Heart right ventricle (tissue), 16 donors: ENCODE measurements at regions not wholly inside any gene's neighbourhood (a gene's known extent, or its start where the extent isn't known, plus 50 kb on each side); places are given as distances from the start of the nearest gene placed in this dataset.

Experiments
- ATAC-seq, 8 donors: fragments of 200-7000 bp; cut with Tn5 transposase; one replicate each; pipeline ENCODE4 v1.9.1; 2020; ENCODE audit warnings: mild to moderate bottlenecking in 8 of 8, moderate library complexity in 8 of 8, moderate number of reproducible peaks in 1 of 8
- DNase-seq, 2 donors: peaks; one replicate each; pipeline ENCODE4 v3.0.0-alpha.2; 2020
- H3K27ac ChIP-seq, 10 donors: fragments of 200-600 bp; sonication (generic) in 2 of 10; one replicate each; pipeline versions ENCODE4 v1.5.0 to v1.8.0; 2020 to 2022; ENCODE audit warnings: mild to moderate bottlenecking in 3 of 10
- H3K27me3 ChIP-seq, 7 donors: fragments of 200-600 bp; one replicate each; pipeline ENCODE4 v1.8.0; 2021 to 2022; ENCODE audit warnings: mild to moderate bottlenecking in 2 of 7
- H3K36me3 ChIP-seq, 9 donors: fragments of 200-600 bp; sonication (generic) in 1 of 9; one replicate each; pipeline versions ENCODE4 v1.5.0 to v1.8.0; 2020 to 2022; ENCODE audit warnings: mild to moderate bottlenecking in 2 of 9
- H3K4me1 ChIP-seq, 9 donors: fragments of 200-600 bp; sonication (generic) in 1 of 9; one replicate each; pipeline versions ENCODE4 v1.5.0 to v1.8.0; 2020 to 2022; ENCODE audit warnings: mild to moderate bottlenecking in 4 of 9
- H3K4me3 ChIP-seq, 10 donors: fragments of 200-600 bp; sonication (generic) in 2 of 10; one replicate each; pipeline versions ENCODE4 v1.5.0 to v1.8.0; 2020 to 2022; ENCODE audit warnings: mild to moderate bottlenecking in 7 of 10, moderate library complexity in 2 of 10
- H3K9me3 ChIP-seq, 11 donors: fragments of 200-600 bp in 10 of 11; sonication (generic) in 2 of 11; one replicate each; pipeline versions ENCODE4 v1.5.0 to v1.8.0; 2013 to 2022; ENCODE audit warnings: mild to moderate bottlenecking in 2 of 11, control low read depth in 1 of 11, moderate library complexity in 1 of 11
- CTCF ChIP-seq, 9 donors: fragments of 200-600 bp; sonication (generic) in 2 of 9; IDR thresholded peaks; one replicate each; pipeline versions ENCODE4 v1.5.0 to v1.8.0; 2021 to 2022; ENCODE audit warnings: antibody characterized with exemption in 9 of 9, mild to moderate bottlenecking in 5 of 9, moderate library complexity in 1 of 9
- WGBS, 2 donors: extraction: QIAGEN DNeasy Blood & Tissue Kit; methylation state at CpG; one replicate each; pipeline ENCODE4 v1.1.7; 2013; ENCODE audit warnings: inconsistent platforms in 1 of 2; 5-methylcytosine and 5-hydroxymethylcytosine counted together
- intact Hi-C, 10 donors: fragments of 100-400 bp; cut with DNase I; formaldehyde crosslinking; loops; one replicate each; pipeline versions ENCODE4 v1.11.1 to v1.14.2; 2022
- donor health status: Arrhythmogenic right ventricular cardiomyopathy.
- donor health status: ischemic (EF 13 %, LVEDD 7.1; RV severe dilation, severe dysfunction).
- donor health status: healthy with polysubstance abuse.
- donor health status: DM: no; HTN: yes; CAD: no.
- donor health status: DM: no; HTN: no; CAD: no.
- donor health status: ischemic (EF 25% LVEDD 6.9; RV normal size, moderate dysfunction).
- donor health status: ischemic (EF 25% LVEDD 5.7; RV mildly dilated, moderate dysfunction).
- donor health status: healthy.
- donor health status: DM: yes; HTN: yes; CAD: no.
- donor health status: Ischemic cardiomyopathy.
- donor health status: ischemic (EF 35%, LVEDD 5.7; RV mildly dilated, moderate dysfunction).
- donor health status: nonischemic (EF 11% LVEDD 7.7; RV severe dilation, severe dysfunction).
- donor health status: DM: yes; HTN: yes; CAD: no.
- donor health status: PGD.
- donor health status: ischemic (EF 29% LVEDD 5.4; RV normal size, mild dysfunction).
- donor health status: nonischemic (EF 23%, LVEDD 6.1; RV moderate dilation, normal function).

GRCh38 chr10:28937959-28938358 is 260.6 kb downstream of the BAMBI start:
- intact Hi-C loops, result no loop called here
- no peak overlapping the region for H3K4me3 ChIP-seq
- no peaks in the 10 kb centered on the region for H3K9me3 ChIP-seq
- H3K27ac ChIP-seq, result no peak overlapping the region
- peaks cover 0 to 27% (median 7%) of the 10 kb centered on the region in 9 donors for H3K4me1 ChIP-seq
- H3K27me3 ChIP-seq, result no peaks in the 10 kb centered on the region
- no peak for TF ChIP-seq CTCF (IDR thresholded peaks at IDR 0.05)
- H3K36me3 ChIP-seq, result no peaks in the 10 kb centered on the region
- DNase-seq (no peak), ATAC-seq (no peak)
- 91 to 96% methylated on average over 7 of the region's 7 CpGs for WGBS, 2 donors

GRCh38 chr10:28938745-28939144 is 261.4 kb downstream of the BAMBI start:
- DNase-seq (no peak), ATAC-seq (peak in 1 of 8 donors; percentile 55)
- Histone ChIP-seq H3K27ac (no peak overlapping the region), H3K4me3 (no peak overlapping the region), H3K27me3 (no peaks in the 10 kb centered on the region), H3K9me3 (no peaks in the 10 kb centered on the region), H3K4me1 (peaks cover 0 to 27% (median 7%) of the 10 kb centered on the region in 9 donors), H3K36me3 (no peaks in the 10 kb centered on the region)
- no peak for TF ChIP-seq CTCF (IDR thresholded peaks at IDR 0.05)
- intact Hi-C loops, result no loop called here
- WGBS, 2 donors, result 44 to 55% methylated on average over 1 of the region's 1 CpG

GRCh38 chr10:28939281-28940157 is 262.2 kb downstream of the BAMBI start:
- peak in 3 of 9 donors; percentile 10 to 28 (median 20) for TF ChIP-seq CTCF (IDR thresholded peaks at IDR 0.05)
- 55 to 63% methylated on average over 29 of the region's 29 CpGs for WGBS, 2 donors
- peak; percentile 64 to 93 (median 80) for ATAC-seq
- Histone ChIP-seq H3K4me3 (peak overlapping the region in 1 of 10 donors; percentile 11), H3K36me3 (no peaks in the 10 kb centered on the region), H3K27ac (no peak overlapping the region), H3K4me1 (peaks cover 0 to 27% (median 7%) of the 10 kb centered on the region in 9 donors), H3K27me3 (no peaks in the 10 kb centered on the region), H3K9me3 (peaks cover 0 to 7% (median 0%) of the 10 kb centered on the region in 11 donors)
- DNase-seq, result peak; percentile 21 to 37
- intact Hi-C loops, result no loop called here

GRCh38 chr10:28940158-28940888 is 263.0 kb downstream of the BAMBI start:
- 49 to 58% methylated on average over 8 of the region's 8 CpGs for WGBS, 2 donors
- no peak for TF ChIP-seq CTCF (IDR thresholded peaks at IDR 0.05)
- peak overlapping the region in 1 of 10 donors; percentile 11 for H3K4me3 ChIP-seq
- peak overlapping the region in 1 of 10 donors; percentile 43 for H3K27ac ChIP-seq
- DNase-seq (no peak), ATAC-seq (peak in 1 of 8 donors; percentile 17)
- no peaks in the 10 kb centered on the region for H3K27me3 ChIP-seq
- H3K4me1 ChIP-seq, result peaks cover 0 to 27% (median 7%) of the 10 kb centered on the region in 9 donors
- intact Hi-C loops, result no loop called here
- H3K36me3 ChIP-seq, result no peaks in the 10 kb centered on the region
- peaks cover 0 to 14% (median 0%) of the 10 kb centered on the region in 11 donors for H3K9me3 ChIP-seq
